Endothelial cell of umbilical vein (primary cell): ENCODE measurements at regions not wholly inside any gene's neighbourhood (a gene's known extent, or its start where the extent isn't known, plus 50 kb on each side); places are given as distances from the start of the nearest gene placed in this dataset.

ENCODE experiments used
- BruUV-seq: library from RNA; stranded (reverse); fragments of 400-500 nt; replicated peaks from 2 replicates; lab custom pipeline; 2021; lab: Mats Ljungman, UMichigan
- CTCF ChIA-PET: fragments of 300-600, 350-600 bp; sonication (Branson Sonifier 250); formaldehyde crosslinking; loops from one replicate; lab custom pipeline; 2021; ENCODE audit warnings: antibody characterized with exemption, inconsistent platforms; lab: Charles Lee
- POLR2A ChIA-PET: fragments of 300-600, 350-600 bp; sonication (Branson Sonifier 250); formaldehyde crosslinking; loops from one replicate; lab custom pipeline; 2021; ENCODE audit warnings: antibody characterized with exemption, inconsistent platforms; lab: Charles Lee
- DNase-seq: peaks from one replicate; pipeline ENCODE4 v3.0.0-alpha.2; 2011; ENCODE audit warnings: low read depth, low spot score
- FAIRE-seq: peaks from 2 replicates; lab custom pipeline; 2011; peaks lifted over from hg19 to GRCh38; lab: Jason Lieb, UNC
- H2AFZ ChIP-seq: 2 replicates; pipeline ENCODE4 v1.6.0; 2012; ENCODE audit warnings: low read depth, low read length, control low read depth, inconsistent platforms
- H3K27ac ChIP-seq: 2 replicates; pipeline ENCODE4 v1.5.1; 2011; ENCODE audit warnings: low read depth, mild to moderate bottlenecking, control low read depth, low read length, moderate library complexity; ENCODE audit not compliant: insufficient read depth
- H3K27me3 ChIP-seq, 2 experiments: 2 replicates each; pipeline versions ENCODE4 v1.6.0 to v1.6.1; 2011; ENCODE audit warnings: low read length in 2 of 2, mixed read lengths in 1 of 2; ENCODE audit not compliant: control insufficient read depth in 2 of 2, insufficient read depth in 2 of 2
- H3K36me3 ChIP-seq, 2 experiments: 2 replicates in 1 of 2; 3 replicates in 1 of 2; pipeline ENCODE4 v1.5.1; 2011; ENCODE audit warnings: low read length in 2 of 2, mild to moderate bottlenecking in 1 of 2, moderate library complexity in 1 of 2; ENCODE audit not compliant: control insufficient read depth in 2 of 2, insufficient read depth in 2 of 2; ENCODE audit errors: extremely low read depth in 1 of 2
- H3K4me1 ChIP-seq: 3 replicates; pipeline ENCODE4 v1.5.1; 2011; ENCODE audit warnings: mild to moderate bottlenecking, low read length; ENCODE audit not compliant: control insufficient read depth, insufficient read depth; ENCODE audit errors: extremely low read depth
- H3K4me2 ChIP-seq: 2 replicates; pipeline ENCODE4 v1.6.1; 2011; ENCODE audit warnings: low read length, control low read depth, mixed read lengths; ENCODE audit not compliant: insufficient read depth
- H3K4me3 ChIP-seq, 3 experiments: fragments of 200-600 bp in 1 of 3; sonication (generic), shearing (Covaris generic) in 1 of 3; replicated peaks in 1 of 3; 2 replicates each; pipeline ENCODE4 v1.5.1; 2011 to 2016; ENCODE audit warnings: control low read depth in 3 of 3, low read length in 3 of 3, mild to moderate bottlenecking in 2 of 3, inconsistent platforms in 1 of 3, low read depth in 1 of 3, moderate library complexity in 1 of 3; ENCODE audit not compliant: insufficient read depth in 1 of 3
- H3K79me2 ChIP-seq: 2 replicates; pipeline ENCODE4 v1.6.0; 2012; ENCODE audit warnings: low read length, inconsistent platforms; ENCODE audit not compliant: control insufficient read depth, insufficient read depth
- H3K9ac ChIP-seq: replicated peaks from 2 replicates; pipeline ENCODE3; 2011; ENCODE audit warnings: low read length, control low read depth; ENCODE audit not compliant: insufficient read depth; ENCODE audit errors: extremely low read depth
- H3K9me1 ChIP-seq: replicated peaks from 3 replicates; pipeline ENCODE4 v1.6.0; 2011; ENCODE audit warnings: mild to moderate bottlenecking, low read length; ENCODE audit not compliant: control insufficient read depth, insufficient read depth; ENCODE audit errors: extremely low read depth
- H3K9me3 ChIP-seq: replicated peaks from 2 replicates; pipeline ENCODE4 v1.5.1; 2012; ENCODE audit warnings: low read length, inconsistent platforms; ENCODE audit not compliant: control insufficient read depth, insufficient read depth
- H4K20me1 ChIP-seq: replicated peaks from 2 replicates; pipeline ENCODE3; 2011; ENCODE audit warnings: mild to moderate bottlenecking, low read length; ENCODE audit not compliant: control insufficient read depth, insufficient read depth; ENCODE audit errors: extremely low read depth
- CTCF ChIP-seq, 2 donors: IDR thresholded peaks; 1 replicate in 1 of 2; 2 replicates in 1 of 2; pipeline ENCODE4 v1.5.1; 2011; ENCODE audit warnings: low read length in 2 of 2, mild to moderate bottlenecking in 2 of 2, moderate library complexity in 2 of 2, control low read depth in 1 of 2, inconsistent platforms in 1 of 2, low read depth in 1 of 2; ENCODE audit not compliant: insufficient read depth in 1 of 2; ENCODE audit errors: extremely low read depth in 1 of 2
- EZH2 ChIP-seq: IDR thresholded peaks from 2 replicates; pipeline ENCODE4 v1.6.1; 2012; ENCODE audit warnings: borderline replicate concordance, low read depth, mild to moderate bottlenecking, moderate library complexity, low read length, inconsistent platforms; ENCODE audit not compliant: severe bottlenecking
- FOS ChIP-seq: IDR thresholded peaks from 2 replicates; pipeline ENCODE4 v1.6.1; 2011; ENCODE audit warnings: mild to moderate bottlenecking, low read length, moderate library complexity, borderline replicate concordance; ENCODE audit not compliant: insufficient read depth
- GATA2 ChIP-seq: IDR thresholded peaks from 2 replicates; pipeline ENCODE4 v1.7.0; 2011; ENCODE audit warnings: low read depth, mild to moderate bottlenecking, moderate library complexity, mixed read lengths, low read length; ENCODE audit not compliant: insufficient read length, insufficient read depth
- JUN ChIP-seq: IDR thresholded peaks from 2 replicates; pipeline ENCODE4 v1.6.1; 2011; ENCODE audit warnings: borderline replicate concordance, low read depth; ENCODE audit not compliant: insufficient read length, insufficient read depth
- MYC ChIP-seq: IDR thresholded peaks from one replicate; pipeline ENCODE4 v1.6.1; 2011; ENCODE audit warnings: mild to moderate bottlenecking, low read depth, low read length
- POLR2A ChIP-seq: IDR thresholded peaks from 2 replicates; pipeline ENCODE4 v1.6.1; 2012; ENCODE audit warnings: low read depth, mild to moderate bottlenecking, control low read depth, low read length
- POLR2AphosphoS5 ChIP-seq: IDR thresholded peaks from 2 replicates; pipeline ENCODE4 v1.6.1; 2012; ENCODE audit warnings: low read depth, mild to moderate bottlenecking, control low read depth, low read length, moderate library complexity; ENCODE audit not compliant: insufficient read depth
- dilution Hi-C: fragments of 300-500 bp; cut with MboI; formaldehyde crosslinking; loops from one replicate; pipeline ENCODE4 v1.15.0; 2019; ENCODE audit warnings: low sequenced_read_pairs; ENCODE audit not compliant: extremely low pct_ligation_motif_present
- intact Hi-C: fragments of 100-400 bp; cut with micrococcal nuclease; formaldehyde crosslinking; loops from one replicate; pipeline ENCODE4 v1.10.0; 2022
- TF ChIP-seq, protein P1 (sequence below): IDR thresholded peaks from 2 replicates; pipeline ENCODE4 v1.6.1; 2011; ENCODE audit not compliant: insufficient read depth, insufficient read length

DNA sequence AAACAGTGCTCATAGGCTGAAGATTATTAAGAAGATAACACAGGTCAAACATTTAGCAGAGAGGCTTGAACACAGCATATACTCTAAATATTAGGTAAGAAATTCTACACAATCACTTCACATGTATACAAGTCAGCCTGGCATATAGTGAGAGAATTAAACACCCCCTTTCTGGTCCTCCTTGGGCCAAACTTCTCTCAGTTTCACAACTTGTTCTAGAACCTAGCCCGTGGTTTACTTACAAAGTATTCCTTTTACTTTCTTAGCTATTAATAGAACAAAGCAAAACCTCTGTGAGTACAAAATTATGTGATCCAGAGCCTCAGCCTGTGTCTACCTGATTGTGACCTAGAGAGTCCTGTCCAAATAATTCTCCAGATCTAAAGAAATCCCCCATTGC is 562.8 kb downstream of the TNS1 start:
- Histone ChIP-seq H3K4me2 (no peak overlapping the region), H4K20me1 (no peaks in the 10 kb centered on the region), H3K9ac (no peak overlapping the region), H3K9me1 (no peaks in the 10 kb centered on the region), H3K9me3 (no peaks in the 10 kb centered on the region), H3K4me1 (no peaks in the 10 kb centered on the region), H3K27ac (no peak overlapping the region), H3K36me3 (no peaks in the 10 kb centered on the region), H3K79me2 (no peaks in the 10 kb centered on the region), H2AFZ (no peak overlapping the region), H3K4me3 (no peak overlapping the region), H3K27me3 (no peaks in the 10 kb centered on the region)
- dilution Hi-C loops, result no loop called here
- BruUV-seq, result no TSS peak
- ChIA-PET POLR2A (no interaction called here), CTCF (no interaction called here)
- TF ChIP-seq MYC, result no peak
- no peak for TF ChIP-seq POLR2A
- TF ChIP-seq FOS, result no peak
- no peak for TF ChIP-seq JUN
- TF ChIP-seq, protein P1, sequence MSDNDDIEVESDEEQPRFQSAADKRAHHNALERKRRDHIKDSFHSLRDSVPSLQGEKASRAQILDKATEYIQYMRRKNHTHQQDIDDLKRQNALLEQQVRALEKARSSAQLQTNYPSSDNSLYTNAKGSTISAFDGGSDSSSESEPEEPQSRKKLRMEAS, result no peak
- TF ChIP-seq CTCF (IDR thresholded peaks at IDR 0.05; ENCODE audit: extremely low read depth in 1 of 2, insufficient read depth in 1 of 2, low read depth in 1 of 2, low read length in 2 of 2), result no peak
- TF ChIP-seq EZH2, result no peak
- no peak for TF ChIP-seq POLR2AphosphoS5
- TF ChIP-seq GATA2, result no peak
- no peak for DNase-seq
- intact Hi-C loops, result no loop called here
- no peak for FAIRE-seq
